PC-9 (cell line): ENCODE measurements at regions not wholly inside any gene's neighbourhood (a gene's known extent, or its start where the extent isn't known, plus 50 kb on each side); places are given as distances from the start of the nearest gene placed in this dataset.

ENCODE experiments used
- BruUV-seq: library from RNA; stranded (reverse); fragments of 400-500 nt; replicated peaks from 2 replicates; lab custom pipeline; 2021; lab: Mats Ljungman, UMichigan
- CTCF ChIA-PET: fragments of 300-600 bp; sonication (Branson Sonifier 250); formaldehyde crosslinking; loops from one replicate; lab custom pipeline; 2022; ENCODE audit warnings: antibody characterized with exemption; lab: Charles Lee
- POLR2A ChIA-PET: fragments of 300-600 bp; sonication (Branson Sonifier 250); formaldehyde crosslinking; loops from one replicate; lab custom pipeline; 2022; ENCODE audit warnings: antibody characterized with exemption; ENCODE audit not compliant: unreplicated experiment; lab: Charles Lee
- DNase-seq, 2 experiments: peaks; one replicate each; pipeline versions ENCODE4 v3.0.0 to v3.0.0-alpha.2; 2015 to 2022; ENCODE audit warnings: mixed read lengths in 1 of 2
- H2AFZ ChIP-seq: fragments of 200-600 bp; sonication (generic); 2 replicates; pipeline ENCODE4 v1.8.1; 2017; ENCODE audit warnings: antibody characterized with exemption
- H3F3A ChIP-seq: fragments of 200-600 bp; sonication (generic); 2 replicates; pipeline ENCODE4 v1.8.1; 2017; ENCODE audit warnings: antibody characterized with exemption, mild to moderate bottlenecking, low read depth; ENCODE audit not compliant: insufficient read depth
- H3K27ac ChIP-seq: fragments of 200-600 bp; sonication (generic); 2 replicates; pipeline ENCODE4 v1.6.1; 2016; ENCODE audit warnings: mixed run types
- H3K27me3 ChIP-seq: fragments of 200-600 bp; sonication (generic); 2 replicates; pipeline ENCODE4 v1.6.1; 2016; ENCODE audit warnings: low read depth, mixed run types; ENCODE audit not compliant: insufficient read depth
- H3K36me3 ChIP-seq: fragments of 200-600 bp; sonication (generic); 2 replicates; pipeline ENCODE4 v1.6.1; 2016; ENCODE audit warnings: low read depth, mixed run types
- H3K4me1 ChIP-seq: fragments of 200-600 bp; sonication (generic); replicated peaks from 2 replicates; pipeline ENCODE4 v1.6.1; 2016; ENCODE audit warnings: mixed run types; ENCODE audit not compliant: insufficient read depth
- H3K4me2 ChIP-seq: fragments of 200-600 bp; sonication (generic); 2 replicates; pipeline ENCODE4 v1.6.1; 2017; ENCODE audit warnings: mixed run types
- H3K4me3 ChIP-seq: fragments of 200-600 bp; sonication (generic); 2 replicates; pipeline ENCODE4 v1.6.1; 2016; ENCODE audit warnings: mixed run types
- H3K79me2 ChIP-seq: fragments of 200-600 bp; sonication (generic); 2 replicates; pipeline ENCODE4 v1.6.1; 2017; ENCODE audit warnings: low read depth, mixed run types
- H3K9me2 ChIP-seq: fragments of 200-600 bp; sonication (generic); 2 replicates; pipeline ENCODE4 v1.8.1; 2017; ENCODE audit warnings: mild to moderate bottlenecking; ENCODE audit not compliant: insufficient read depth
- H3K9me3 ChIP-seq: fragments of 200-600 bp; sonication (generic); 2 replicates; pipeline ENCODE4 v1.8.1; 2016; ENCODE audit warnings: low read depth; ENCODE audit not compliant: insufficient read depth
- H4K20me1 ChIP-seq: fragments of 200-600 bp; sonication (generic); 2 replicates; pipeline ENCODE4 v1.8.1; 2017; ENCODE audit not compliant: insufficient read depth
- CTCF ChIP-seq: fragments of 200-600 bp; sonication (generic); conservative IDR thresholded peaks from 2 replicates; pipeline ENCODE4 v1.6.1; 2017; ENCODE audit warnings: mixed run types, antibody characterized with exemption, mild to moderate bottlenecking, moderate library complexity
- EZH2 ChIP-seq: fragments of 200-600 bp; sonication (generic); IDR thresholded peaks from 2 replicates; pipeline ENCODE4 v1.8.0; 2017; ENCODE audit warnings: antibody characterized with exemption, low read depth
- intact Hi-C: fragments of 100-400 bp; cut with micrococcal nuclease; formaldehyde crosslinking; loops from one replicate; pipeline ENCODE4 v1.10.0; 2022; ENCODE audit not compliant: unreplicated experiment

GRCh38 chr2:167475791-167476190 is 587.5 kb downstream of the XIRP2 start:
- H3K27ac ChIP-seq = no peak overlapping the region
- TF ChIP-seq EZH2 (no peak), CTCF (no peak)
- H3K27me3 ChIP-seq = no peaks in the 10 kb centered on the region
- H3K4me2 ChIP-seq = no peak overlapping the region
- ChIA-PET POLR2A (no interaction called here), CTCF (no interaction called here)
- H3K9me2 ChIP-seq = no peaks in the 10 kb centered on the region
- intact Hi-C loops = no loop called here
- no peaks in the 10 kb centered on the region for H3K9me3 ChIP-seq
- no peaks in the 10 kb centered on the region for H4K20me1 ChIP-seq
- H3K4me1 ChIP-seq = no peaks in the 10 kb centered on the region
- H3K4me3 ChIP-seq = no peak overlapping the region
- no peaks in the 10 kb centered on the region for H3K79me2 ChIP-seq
- H3F3A ChIP-seq = no peaks in the 10 kb centered on the region
- no peaks in the 10 kb centered on the region for H3K36me3 ChIP-seq
- no TSS peak for BruUV-seq
- DNase-seq = no peak
- no peak overlapping the region for H2AFZ ChIP-seq

- DNase-seq = no peak
- TF ChIP-seq EZH2 (no peak), CTCF (no peak)
- no TSS peak for BruUV-seq
- no peaks in the 10 kb centered on the region for H3F3A ChIP-seq
- POLR2A ChIA-PET = no interaction called here
- H3K4me2 ChIP-seq = no peak overlapping the region
- no peak overlapping the region for H3K4me3 ChIP-seq
- H3K9me2 ChIP-seq = no peaks in the 10 kb centered on the region
- no peaks in the 10 kb centered on the region for H3K9me3 ChIP-seq
- no peaks in the 10 kb centered on the region for H3K4me1 ChIP-seq
- H3K79me2 ChIP-seq = no peaks in the 10 kb centered on the region
- no peak overlapping the region for H2AFZ ChIP-seq
- no peaks in the 10 kb centered on the region for H3K27me3 ChIP-seq
- no peaks in the 10 kb centered on the region for H4K20me1 ChIP-seq
- H3K27ac ChIP-seq = no peak overlapping the region
- intact Hi-C loops = no loop called here
- CTCF ChIA-PET = no interaction called here
- H3K36me3 ChIP-seq = no peaks in the 10 kb centered on the region
Observed at GRCh38 chr2:167471734-167472133, 583.5 kb downstream of the XIRP2 start.

DNA sequence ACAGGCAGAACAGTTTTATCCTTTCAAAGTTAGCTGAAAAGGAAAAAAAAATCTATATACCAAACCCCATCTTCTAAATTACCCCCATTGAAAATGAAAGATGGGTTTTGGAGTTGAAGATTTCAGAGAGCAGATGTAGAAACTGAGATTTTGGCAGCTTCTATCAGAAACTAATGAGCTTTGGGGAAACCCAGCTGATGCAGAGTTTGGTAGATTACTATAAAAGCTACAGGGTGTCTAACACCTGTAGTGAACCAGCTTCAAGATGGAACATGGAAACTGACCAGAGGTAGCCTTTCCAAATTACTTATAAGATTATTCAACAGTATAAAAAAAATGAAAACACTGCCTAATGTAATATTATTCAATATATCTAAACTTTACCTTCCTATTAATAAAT is 583.1 kb downstream of the XIRP2 start:
- no TSS peak for BruUV-seq
- no peaks in the 10 kb centered on the region for H3K4me1 ChIP-seq
- no peaks in the 10 kb centered on the region for H3K36me3 ChIP-seq
- TF ChIP-seq CTCF (no peak), EZH2 (no peak)
- ChIA-PET CTCF (no interaction called here), POLR2A (no interaction called here)
- H3F3A ChIP-seq = no peaks in the 10 kb centered on the region
- H3K4me2 ChIP-seq = no peak overlapping the region
- intact Hi-C loops = no loop called here
- no peak overlapping the region for H3K4me3 ChIP-seq
- H3K27me3 ChIP-seq = no peaks in the 10 kb centered on the region
- DNase-seq = no peak
- H4K20me1 ChIP-seq = no peaks in the 10 kb centered on the region
- H2AFZ ChIP-seq = no peak overlapping the region
- H3K27ac ChIP-seq = no peak overlapping the region
- no peaks in the 10 kb centered on the region for H3K9me3 ChIP-seq
- no peaks in the 10 kb centered on the region for H3K79me2 ChIP-seq
- H3K9me2 ChIP-seq = no peaks in the 10 kb centered on the region
